Endodermal cell (in vitro differentiated cells): ENCODE measurements at regions not wholly inside any gene's neighbourhood (a gene's known extent, or its start where the extent isn't known, plus 50 kb on each side); places are given as distances from the start of the nearest gene placed in this dataset.
A peak's percentile ranks its signal among the peaks of the same experiment; 100 is the strongest.
"Not testable (repeated sequence)": the region's sequence is repeated elsewhere in the genome, so short reads cannot be mapped to it uniquely, and the experiment has no call there.

Source experiments
- DNase-seq: peaks from one replicate; pipeline ENCODE4 v3.0.0-alpha.2; 2017
- H3K27ac ChIP-seq: 2 replicates; pipeline ENCODE4 v1.5.1; 2013; ENCODE audit warnings: mild to moderate bottlenecking, low read depth, low read length, moderate library complexity
- H3K27me3 ChIP-seq: 2 replicates; pipeline ENCODE4 v1.6.1; 2013; ENCODE audit warnings: mild to moderate bottlenecking, low read length, moderate library complexity; ENCODE audit not compliant: insufficient read depth, control insufficient read depth, poor library complexity, severe bottlenecking
- H3K36me3 ChIP-seq: 2 replicates; pipeline ENCODE4 v1.7.0; 2013; ENCODE audit warnings: mild to moderate bottlenecking, low read length, moderate library complexity; ENCODE audit not compliant: control insufficient read depth, insufficient read depth
- H3K4me1 ChIP-seq: one replicate; pipeline ENCODE4 v1.7.0; 2013; ENCODE audit warnings: low read length; ENCODE audit not compliant: control insufficient read depth, insufficient read depth
- H3K4me3 ChIP-seq: 2 replicates; pipeline ENCODE4 v1.5.1; 2013; ENCODE audit warnings: mild to moderate bottlenecking, low read length, moderate library complexity
- H3K9ac ChIP-seq: 2 replicates; pipeline ENCODE4 v1.6.1; 2013; ENCODE audit warnings: mild to moderate bottlenecking, low read length, moderate library complexity; ENCODE audit not compliant: poor library complexity, severe bottlenecking; ENCODE audit errors: extremely low read depth
- H3K9me3 ChIP-seq: 2 replicates; pipeline ENCODE4 v1.6.1; 2013; ENCODE audit warnings: mild to moderate bottlenecking, low read length, moderate library complexity; ENCODE audit not compliant: control insufficient read depth
- H3K27ac Mint-ChIP-seq: 2 replicates; pipeline ENCODE4 v1.8.0; 2020; ENCODE audit warnings: mixed read lengths
- H3K27me3 Mint-ChIP-seq: 2 replicates; pipeline ENCODE4 v1.8.0; 2021; ENCODE audit warnings: mild to moderate bottlenecking, mixed read lengths; ENCODE audit not compliant: insufficient read depth
- H3K36me3 Mint-ChIP-seq: 2 replicates; pipeline ENCODE4 v1.8.0; 2020; ENCODE audit warnings: low read depth, mixed read lengths
- H3K4me1 Mint-ChIP-seq: 2 replicates; pipeline ENCODE4 v1.8.0; 2020; ENCODE audit warnings: mixed read lengths
- H3K4me3 Mint-ChIP-seq: 2 replicates; pipeline ENCODE4 v1.8.0; 2020; ENCODE audit warnings: mild to moderate bottlenecking, moderate library complexity, mixed read lengths
- H3K9me3 Mint-ChIP-seq: 2 replicates; pipeline ENCODE4 v1.8.0; 2020; ENCODE audit warnings: mild to moderate bottlenecking, mixed read lengths
- CTCF ChIP-seq: fragments of 200-600 bp; sonication (generic); conservative IDR thresholded peaks from 2 replicates; pipeline ENCODE4 v1.5.0; 2021; ENCODE audit warnings: antibody characterized with exemption, mild to moderate bottlenecking
- WGBS, 2 experiments: methylation state at CpG; one replicate each; pipeline versions ENCODE4 v1.1.5 to v1.1.7; 2013; ENCODE audit warnings: missing lambda C conversion rate in 2 of 2, mixed read lengths in 1 of 2; ENCODE audit not compliant: insufficient coverage in 1 of 2, insufficient read length in 1 of 2; 5-methylcytosine and 5-hydroxymethylcytosine counted together

- Mint-ChIP-seq H3K4me3 (no peak overlapping the region), H3K27ac (no peak overlapping the region), H3K27me3 (no peaks in the 10 kb centered on the region), H3K9me3 (no peaks in the 10 kb centered on the region), H3K36me3 (no peaks in the 10 kb centered on the region), H3K4me1 (peaks cover 11% of the 10 kb centered on the region)
- H3K9ac ChIP-seq: no peak overlapping the region
- H3K4me3 ChIP-seq: no peak overlapping the region
- TF ChIP-seq CTCF: no peak
- no peaks in the 10 kb centered on the region for H3K36me3 ChIP-seq
- no peak overlapping the region for H3K27ac ChIP-seq
- no peak for DNase-seq
- WGBS, 2 experiments: 87 to 96% methylated on average over 2 of the region's 2 CpGs
- H3K27me3 ChIP-seq: no peaks in the 10 kb centered on the region
- no peaks in the 10 kb centered on the region for H3K9me3 ChIP-seq
- no peaks in the 10 kb centered on the region for H3K4me1 ChIP-seq
Observed at GRCh38 chr7:131039355-131039762, 288.3 kb upstream of the MKLN1 start.

- Mint-ChIP-seq H3K27me3 (no peaks in the 10 kb centered on the region), H3K4me3 (no peak overlapping the region), H3K9me3 (no peaks in the 10 kb centered on the region), H3K36me3 (no peaks in the 10 kb centered on the region), H3K27ac (no peak overlapping the region), H3K4me1 (peaks cover 11% of the 10 kb centered on the region)
- Histone ChIP-seq H3K27me3 (no peaks in the 10 kb centered on the region), H3K27ac (no peak overlapping the region), H3K9ac (no peak overlapping the region), H3K4me1 (no peaks in the 10 kb centered on the region), H3K9me3 (no peaks in the 10 kb centered on the region), H3K4me3 (no peak overlapping the region), H3K36me3 (no peaks in the 10 kb centered on the region)
- no peak for TF ChIP-seq CTCF
- 93 to 100% methylated on average over 2 to 3 of the region's 3 CpGs for WGBS, 2 experiments
- DNase-seq: no peak
Observed at GRCh38 chr7:131039836-131040235, 287.8 kb upstream of the MKLN1 start.

- no peak overlapping the region for H3K9ac ChIP-seq
Observed at GRCh38 chr7:131040467-131040932, 287.2 kb upstream of the MKLN1 start.

GRCh38 chr7:131041012-131041695 lies 286.5 kb upstream of the MKLN1 start:
- H3K27me3 Mint-ChIP-seq, H3K4me3 Mint-ChIP-seq, H3K27me3 ChIP-seq, H3K9ac ChIP-seq, H3K4me3 ChIP-seq, H3K9me3 Mint-ChIP-seq, H3K4me1 ChIP-seq, H3K9me3 ChIP-seq, H3K36me3 Mint-ChIP-seq, H3K27ac Mint-ChIP-seq, H3K36me3 ChIP-seq, H3K27ac ChIP-seq: not testable (repeated sequence)
- H3K4me1 Mint-ChIP-seq: peaks cover 11% of the 10 kb centered on the region
- DNase-seq: peak; percentile 28
- 97 to 98% methylated on average over 3 to 17 of the region's 17 CpGs for WGBS, 2 experiments

More at GRCh38 chr7:131040467-131040932, 287.2 kb upstream of the MKLN1 start:
- no peak overlapping the region for H3K4me3 Mint-ChIP-seq
- no peak overlapping the region for H3K27ac Mint-ChIP-seq
- peak; percentile 96 for TF ChIP-seq CTCF
- H3K9me3 Mint-ChIP-seq: peaks cover 3% of the 10 kb centered on the region
- Histone ChIP-seq H3K9me3 (peaks cover 4% of the 10 kb centered on the region), H3K36me3 (no peaks in the 10 kb centered on the region), H3K27ac (no peak overlapping the region), H3K27me3 (no peaks in the 10 kb centered on the region), H3K4me1 (no peaks in the 10 kb centered on the region), H3K4me3 (no peak overlapping the region)
- peaks cover 11% of the 10 kb centered on the region for H3K4me1 Mint-ChIP-seq
- 11 to 17% methylated on average over 6 of the region's 6 CpGs for WGBS, 2 experiments
- H3K27me3 Mint-ChIP-seq: no peaks in the 10 kb centered on the region
- peak; percentile 83 for DNase-seq
- H3K36me3 Mint-ChIP-seq: peaks cover 3% of the 10 kb centered on the region
